ENCODE measurements at regions not wholly inside any gene's neighbourhood (a gene's known extent, or its start where the extent isn't known, plus 50 kb on each side); places are given as distances from the start of the nearest gene placed in this dataset.

DNA sequence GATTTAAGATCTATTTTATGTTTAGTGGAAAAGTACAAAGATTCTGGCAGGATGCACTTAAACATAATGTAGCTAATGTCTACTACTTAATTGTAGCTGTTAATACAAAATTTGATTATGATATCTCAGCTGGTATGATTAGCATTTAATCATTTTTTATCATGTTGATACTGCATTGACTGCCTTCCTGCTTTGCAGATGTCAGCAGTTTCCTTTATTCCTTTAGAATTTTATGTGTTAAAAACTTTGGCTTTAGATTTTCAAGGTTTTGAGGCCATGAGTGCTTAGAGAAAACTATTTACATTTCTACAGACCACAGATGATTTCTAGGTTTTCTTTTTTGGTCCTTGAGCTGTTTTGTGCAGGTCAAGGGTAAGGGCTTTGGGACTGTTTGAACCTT, 152.2 kb downstream of the ZNF326 start:
- intact Hi-C loops (cut with DNase I), result no loop called here
- H3K36me3 ChIP-seq, result no peaks in the 10 kb centered on the region
- no peaks in the 10 kb centered on the region for H3K27me3 ChIP-seq
- H3K27ac ChIP-seq, result no peak overlapping the region
- no peaks in the 10 kb centered on the region for H3K4me1 ChIP-seq (ENCODE audit: insufficient read depth)
- no peak overlapping the region for H3K4me3 ChIP-seq
- TF ChIP-seq EP300 (IDR thresholded peaks at IDR 0.05) (no peak), POLR2A (IDR thresholded peaks at IDR 0.05) (no peak), CTCF (IDR thresholded peaks at IDR 0.05) (no peak)
- DNase-seq, result no peak
- H3K9me3 ChIP-seq, result no peaks in the 10 kb centered on the region

DNA sequence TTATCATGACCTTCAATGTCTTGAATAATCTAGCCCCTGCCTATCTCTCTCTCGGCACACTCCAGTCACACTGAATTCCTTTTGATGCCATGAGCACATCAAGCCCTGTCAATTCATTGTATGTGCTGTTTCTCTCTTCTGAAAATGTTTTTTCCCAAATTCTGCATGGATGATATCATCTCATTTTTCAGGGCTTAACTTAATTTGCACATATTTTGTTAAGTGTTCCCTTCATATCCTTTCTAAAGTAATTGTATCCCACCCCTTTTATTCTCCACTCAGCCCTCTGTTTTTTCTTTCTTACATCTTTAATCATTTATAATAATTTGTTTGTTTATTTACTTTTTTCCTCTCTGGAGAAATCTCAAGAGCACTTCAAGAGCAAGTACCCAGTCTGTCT, 149.9 kb downstream of the ZNF326 start:
- intact Hi-C loops (cut with DNase I), result no loop called here
- Histone ChIP-seq H3K27ac (no peak overlapping the region), H3K4me1 (ENCODE audit: insufficient read depth) (no peaks in the 10 kb centered on the region), H3K9me3 (no peaks in the 10 kb centered on the region), H3K4me3 (no peak overlapping the region), H3K27me3 (no peaks in the 10 kb centered on the region), H3K36me3 (no peaks in the 10 kb centered on the region)
- DNase-seq, result no peak
- no peak for TF ChIP-seq EP300 (IDR thresholded peaks at IDR 0.05)
- no peak for TF ChIP-seq POLR2A (IDR thresholded peaks at IDR 0.05)
- TF ChIP-seq CTCF (IDR thresholded peaks at IDR 0.05), result no peak
- 38 to 80% (median 41%) methylated on average over 1 of the region's 1 CpG for WGBS, 3 donors

GRCh38 chr1:90143591-90143990, 148.7 kb downstream of the ZNF326 start:
- Histone ChIP-seq H3K27me3 (no peaks in the 10 kb centered on the region), H3K9me3 (no peaks in the 10 kb centered on the region), H3K4me3 (no peak overlapping the region), H3K4me1 (ENCODE audit: insufficient read depth) (no peaks in the 10 kb centered on the region), H3K36me3 (no peaks in the 10 kb centered on the region), H3K27ac (no peak overlapping the region)
- WGBS, 3 donors, result 89 to 92% (median 89%) methylated on average over 1 of the region's 1 CpG
- TF ChIP-seq CTCF (IDR thresholded peaks at IDR 0.05), result no peak
- no peak for TF ChIP-seq EP300 (IDR thresholded peaks at IDR 0.05)
- TF ChIP-seq POLR2A (IDR thresholded peaks at IDR 0.05), result no peak
- intact Hi-C loops (cut with DNase I), result no loop called here
- no peak for DNase-seq

- Histone ChIP-seq H3K4me1 (ENCODE audit: insufficient read depth) (no peaks in the 10 kb centered on the region), H3K27me3 (no peaks in the 10 kb centered on the region), H3K9me3 (no peaks in the 10 kb centered on the region), H3K4me3 (no peak overlapping the region), H3K27ac (no peak overlapping the region), H3K36me3 (no peaks in the 10 kb centered on the region)
- WGBS, 3 donors, result 66 to 88% (median 88%) methylated on average over 2 of the region's 2 CpGs
- intact Hi-C loops (cut with DNase I), result no loop called here
- DNase-seq, result no peak
- TF ChIP-seq CTCF (IDR thresholded peaks at IDR 0.05) (no peak), EP300 (IDR thresholded peaks at IDR 0.05) (no peak), POLR2A (IDR thresholded peaks at IDR 0.05) (no peak)
Measured at GRCh38 chr1:90142697-90143096, 147.8 kb downstream of the ZNF326 start.

- DNase-seq, result no peak
- intact Hi-C loops (cut with DNase I), result no loop called here
- TF ChIP-seq POLR2A (IDR thresholded peaks at IDR 0.05) (no peak), EP300 (IDR thresholded peaks at IDR 0.05) (no peak), CTCF (IDR thresholded peaks at IDR 0.05) (no peak)
- Histone ChIP-seq H3K4me3 (no peak overlapping the region), H3K4me1 (ENCODE audit: insufficient read depth) (no peaks in the 10 kb centered on the region), H3K9me3 (no peaks in the 10 kb centered on the region), H3K27ac (no peak overlapping the region), H3K36me3 (no peaks in the 10 kb centered on the region), H3K27me3 (no peaks in the 10 kb centered on the region)
Measured at GRCh38 chr1:90139837-90140236, 144.9 kb downstream of the ZNF326 start.

Data from ovary (tissue), 7 donors.